ENCODE measurements at regions not wholly inside any gene's neighbourhood (a gene's known extent, or its start where the extent isn't known, plus 50 kb on each side); places are given as distances from the start of the nearest gene placed in this dataset.

DNA sequence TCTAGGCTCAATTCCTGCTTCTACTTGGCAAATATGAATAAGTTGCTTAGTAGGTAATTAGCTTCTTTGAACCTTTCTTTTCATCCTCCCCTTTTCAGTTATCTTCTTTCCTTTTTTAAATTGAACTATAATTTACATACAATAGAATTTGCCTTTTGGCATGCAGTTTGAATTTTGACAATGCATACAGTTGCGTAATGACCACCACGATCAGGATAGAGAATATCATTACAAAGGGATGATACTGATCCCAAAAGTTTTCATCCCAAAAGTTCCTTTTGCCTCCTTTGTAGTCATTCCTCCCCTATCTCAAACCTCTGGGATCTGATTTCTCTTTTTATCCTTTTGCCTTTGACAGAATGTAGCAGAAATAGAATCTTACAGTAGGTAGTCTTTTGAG is 164.4 kb downstream of the NOC3L start:
- DNase-seq, result no peak

DNA sequence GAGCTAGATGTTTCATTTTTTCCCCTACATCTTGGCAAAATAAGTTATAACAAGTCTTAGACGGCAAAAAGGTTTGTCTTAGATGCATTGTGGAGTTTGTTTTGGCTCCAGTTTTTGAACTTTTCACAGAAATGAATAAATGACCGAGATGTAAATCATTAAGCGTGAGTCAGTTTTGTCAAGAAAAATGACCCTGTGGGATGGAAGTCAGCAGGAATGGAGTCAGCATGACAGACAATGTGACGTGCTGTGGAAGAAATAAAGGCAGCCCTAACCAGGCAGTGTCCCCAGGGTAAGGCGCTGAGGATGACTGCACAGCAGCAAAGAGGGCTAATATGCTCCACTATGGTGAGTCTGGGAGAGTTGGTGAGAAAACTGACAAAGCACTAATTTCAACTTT is 163.2 kb downstream of the NOC3L start:
- DNase-seq, result no peak

DNA sequence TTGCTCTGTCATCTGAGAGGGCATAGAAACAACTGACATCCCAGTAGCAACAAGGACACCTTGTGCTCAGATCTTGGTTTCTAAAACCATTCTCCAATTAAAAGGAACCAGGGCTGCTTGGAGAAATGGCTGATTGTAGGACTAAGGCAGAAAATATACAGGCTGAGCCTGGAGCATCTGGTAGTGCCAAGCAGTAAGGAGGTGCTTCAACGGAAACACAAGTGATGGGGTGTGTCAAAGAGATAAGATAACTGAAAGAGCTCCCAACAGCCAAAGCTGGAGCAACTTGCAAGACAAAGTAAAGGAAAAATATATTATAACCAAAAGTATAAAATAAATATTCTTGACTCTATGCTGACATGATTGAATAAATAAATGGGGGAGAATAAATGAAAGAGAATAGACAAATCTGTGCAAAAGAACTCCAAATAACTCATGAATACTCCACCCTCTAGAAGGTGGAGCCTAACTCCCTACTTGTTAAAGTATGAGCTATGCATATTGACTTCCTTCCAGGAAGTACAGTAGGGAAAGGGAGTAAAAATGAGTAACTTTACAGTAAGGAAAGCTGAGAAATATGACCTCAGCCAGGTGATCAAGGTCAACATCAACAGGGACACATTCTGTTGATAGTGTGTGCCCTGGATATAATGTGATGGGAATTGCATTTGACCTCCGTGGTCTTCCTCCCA is 162.4 kb downstream of the NOC3L start:
- no peak for DNase-seq

DNA sequence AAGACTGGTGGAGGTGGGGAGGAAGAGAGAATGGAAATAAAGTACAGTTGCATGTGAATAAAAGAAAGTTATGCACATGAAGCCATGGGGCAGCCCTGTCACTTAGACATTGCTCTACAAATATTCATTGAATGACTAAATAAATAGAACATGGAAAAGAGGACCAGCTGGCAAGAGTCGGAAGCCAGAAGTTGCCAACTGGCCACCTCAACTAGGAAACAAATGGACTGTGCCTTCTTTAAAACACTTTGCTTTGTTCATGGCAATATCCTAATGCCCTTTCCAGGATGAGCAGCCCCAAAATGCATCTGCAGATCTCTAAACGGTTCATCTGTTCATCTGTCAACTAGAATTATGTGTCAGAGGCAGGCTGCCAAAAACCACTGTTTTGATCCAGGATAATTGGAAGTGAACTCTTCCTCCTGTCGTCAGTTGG is 157.3 kb downstream of the NOC3L start:
- no peak for DNase-seq

DNA sequence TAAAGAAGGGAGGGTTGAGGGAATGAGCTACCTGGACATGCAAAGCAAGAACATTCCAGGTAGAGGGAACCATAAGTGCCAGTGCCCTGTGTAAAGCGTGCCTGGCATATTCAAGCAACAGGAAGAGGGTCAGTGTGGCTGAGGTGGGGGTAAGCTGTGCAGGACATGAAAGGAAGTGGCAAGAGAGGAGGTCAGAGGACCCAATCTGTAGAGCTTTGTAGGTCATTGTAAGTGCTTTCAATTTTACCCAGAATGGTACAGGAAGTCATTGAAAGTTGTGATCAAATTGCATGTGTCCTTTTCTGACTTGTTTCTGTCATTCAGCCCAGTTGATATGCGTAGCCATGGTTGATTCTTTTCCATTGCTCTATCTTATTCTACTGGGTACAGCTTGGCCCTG is 156.6 kb downstream of the NOC3L start:
- DNase-seq, result no peak

DNA sequence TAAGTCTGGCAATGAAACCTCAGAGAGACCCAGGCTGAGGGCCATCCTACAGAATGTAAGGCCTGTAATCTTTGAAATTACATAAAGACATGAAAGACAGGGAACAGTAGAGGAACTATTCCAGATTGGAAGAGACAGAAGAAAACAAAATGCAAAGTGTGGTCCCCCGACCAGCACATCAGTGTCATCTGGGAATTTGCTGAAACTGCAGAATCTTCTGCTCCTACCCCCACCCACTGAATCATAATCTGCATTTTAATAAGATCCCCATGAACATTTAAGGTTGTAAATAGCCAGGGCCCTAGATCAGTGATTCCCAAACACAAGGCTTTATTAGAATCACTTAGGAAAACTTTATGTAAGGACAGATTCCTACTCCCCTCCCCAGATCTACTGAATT is 154.4 kb downstream of the NOC3L start:
- DNase-seq, result no peak

DNA sequence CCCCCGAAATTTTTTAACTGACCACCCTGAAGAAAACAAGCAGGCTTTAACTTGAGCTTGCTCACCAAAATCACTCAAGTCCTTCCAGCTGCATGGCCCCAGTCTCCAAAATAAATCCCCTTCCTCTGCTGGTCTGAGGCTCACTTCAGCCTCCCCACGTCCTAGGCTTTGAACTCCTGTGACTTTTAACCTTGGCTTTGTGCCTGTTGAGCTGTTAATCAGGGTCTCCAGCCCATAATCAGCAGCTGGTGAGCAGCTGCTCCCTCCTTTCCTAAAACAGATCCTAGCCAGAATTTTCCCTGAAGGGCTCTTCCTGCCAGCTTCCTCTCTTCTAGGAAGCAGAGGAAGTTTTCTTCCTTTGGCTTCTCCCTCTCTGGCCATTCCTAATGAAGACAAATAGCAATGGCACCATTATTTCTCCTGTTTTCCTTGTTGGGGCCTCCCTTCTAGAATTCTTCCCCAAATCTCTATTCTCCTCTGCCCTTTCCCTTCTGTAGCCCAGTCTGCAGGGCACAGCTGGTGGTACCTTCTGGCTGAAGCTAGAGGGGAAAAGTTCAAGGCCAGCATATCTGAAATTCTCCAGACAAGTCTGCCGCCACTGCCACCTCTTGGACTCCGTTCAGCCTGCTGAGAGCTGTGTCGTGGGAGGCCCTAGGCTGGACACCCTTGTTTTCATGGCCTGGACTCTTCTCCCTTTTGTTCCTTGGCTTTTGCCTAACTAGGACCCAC is 152.1 kb downstream of the NOC3L start:
- DNase-seq, result no peak

DNA sequence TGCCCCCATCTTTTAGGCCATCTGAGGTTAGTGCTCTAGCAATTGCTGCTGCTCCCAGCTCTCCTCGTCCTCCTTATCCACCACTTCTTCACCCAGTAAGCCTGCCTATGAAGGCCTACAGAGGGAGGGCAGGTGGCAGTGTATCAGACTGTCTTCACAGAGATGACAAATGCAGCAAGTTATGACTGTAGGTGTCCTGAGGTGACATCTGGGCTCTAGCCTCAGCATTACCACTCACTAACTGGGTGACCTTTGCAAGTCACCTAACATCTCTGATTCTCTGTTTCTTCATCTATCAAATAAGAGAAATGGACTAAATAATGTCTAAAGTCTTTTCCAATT is 151.6 kb downstream of the NOC3L start:
- no peak for DNase-seq

DNA sequence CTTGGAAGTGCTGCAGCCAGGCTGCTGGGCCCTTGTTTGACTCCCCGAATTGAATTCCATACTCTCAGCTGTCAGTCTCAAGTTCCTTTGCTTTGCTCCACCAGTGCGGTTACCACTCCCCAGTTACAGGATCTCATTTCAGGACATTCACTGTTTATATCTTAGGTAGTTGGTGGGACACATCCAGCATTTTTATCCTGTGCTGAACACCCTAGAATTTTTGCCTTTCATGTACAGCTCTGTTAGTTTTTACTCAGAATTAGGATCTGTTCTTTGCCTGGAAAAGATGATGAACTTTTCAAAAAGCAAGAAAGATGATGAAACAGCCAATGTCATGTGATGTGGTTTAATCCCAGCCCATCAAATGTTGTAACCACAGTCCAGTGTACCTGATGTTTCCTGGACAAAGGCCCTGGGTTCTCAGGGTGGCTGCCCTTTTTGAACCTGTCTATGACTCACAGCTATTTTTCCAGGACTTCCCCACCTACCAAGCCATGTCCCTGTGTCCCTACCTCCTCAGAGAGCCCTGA is 149.7 kb downstream of the NOC3L start:
- DNase-seq, result no peak

DNA sequence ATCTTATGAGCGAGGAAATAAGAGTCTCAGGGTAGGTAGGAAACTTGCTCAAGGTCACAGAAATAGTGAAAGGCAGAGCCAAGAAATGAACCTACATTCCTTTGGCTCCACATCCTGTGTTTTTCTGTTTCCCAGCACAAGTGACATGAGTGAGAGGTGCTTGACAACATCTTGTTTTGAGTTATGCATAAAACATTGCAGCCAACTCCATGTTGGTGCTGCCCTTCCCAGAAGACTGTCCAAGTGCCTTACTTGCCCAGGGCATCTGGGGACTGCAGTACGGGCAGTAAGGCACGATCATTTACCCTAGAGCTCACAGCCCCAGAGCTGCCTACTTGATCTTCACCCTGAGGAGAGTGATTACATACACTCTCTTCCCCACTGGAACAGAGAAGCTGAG is 148.8 kb downstream of the NOC3L start:
- no peak for DNase-seq

DNA sequence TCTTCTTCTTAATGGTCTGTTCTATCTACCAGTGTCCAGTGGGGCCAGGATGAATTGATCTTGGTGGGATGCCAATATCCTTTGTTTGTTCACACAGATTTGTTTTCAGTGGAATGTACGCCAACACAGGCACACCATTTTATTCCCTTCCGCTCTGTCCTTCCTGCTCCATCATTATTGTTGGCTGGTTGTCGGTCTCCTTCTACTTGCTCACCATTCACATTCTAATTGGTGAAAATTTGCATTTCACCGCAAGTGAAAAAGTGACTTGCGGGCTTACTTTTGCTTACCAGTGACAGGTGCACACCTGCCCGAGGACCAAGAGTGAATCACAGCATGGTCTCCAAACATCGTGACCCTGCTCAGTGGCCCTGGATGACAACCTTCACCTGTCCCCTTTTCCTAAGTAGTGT is 148.3 kb downstream of the NOC3L start:
- DNase-seq, result no peak

DNA sequence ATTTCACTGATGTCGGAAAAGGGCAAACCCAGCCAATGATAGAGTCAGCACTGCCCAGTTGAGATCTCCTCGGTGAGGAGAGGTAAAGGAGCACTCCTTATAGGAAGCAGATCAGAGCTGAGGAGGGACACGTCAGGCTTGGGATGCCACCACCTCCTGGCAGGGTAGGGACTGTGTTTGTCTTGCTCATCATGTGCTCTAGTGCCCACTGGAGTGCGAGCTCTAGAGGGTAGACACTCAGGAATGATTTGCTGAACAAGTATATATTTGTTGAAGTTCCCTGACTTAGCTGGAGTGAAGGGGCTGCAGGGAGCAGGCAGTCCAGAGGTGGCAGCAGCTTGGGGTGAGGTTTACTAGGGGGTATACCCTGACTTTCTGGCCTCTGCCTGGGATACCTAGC is 146.5 kb downstream of the NOC3L start:
- DNase-seq, result no peak

DNA sequence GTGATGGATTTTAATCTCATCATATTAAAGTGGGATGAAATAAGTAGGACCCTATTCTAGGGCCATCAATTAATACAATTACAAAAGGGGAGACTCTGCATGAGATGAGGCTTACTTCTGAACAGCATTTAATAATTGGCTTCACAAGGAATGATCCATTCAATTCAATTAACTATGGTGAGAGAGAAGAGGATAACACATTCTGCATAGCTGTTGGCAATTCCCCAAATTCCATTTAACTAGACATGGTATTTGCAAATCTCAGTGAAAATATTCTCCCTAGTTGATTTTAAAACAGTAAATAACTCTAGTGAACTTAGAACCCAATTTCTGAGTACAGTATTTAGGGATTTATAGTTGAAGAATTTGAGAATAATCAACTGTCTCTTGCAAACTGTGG is 145.3 kb downstream of the NOC3L start:
- DNase-seq, result no peak

DNA sequence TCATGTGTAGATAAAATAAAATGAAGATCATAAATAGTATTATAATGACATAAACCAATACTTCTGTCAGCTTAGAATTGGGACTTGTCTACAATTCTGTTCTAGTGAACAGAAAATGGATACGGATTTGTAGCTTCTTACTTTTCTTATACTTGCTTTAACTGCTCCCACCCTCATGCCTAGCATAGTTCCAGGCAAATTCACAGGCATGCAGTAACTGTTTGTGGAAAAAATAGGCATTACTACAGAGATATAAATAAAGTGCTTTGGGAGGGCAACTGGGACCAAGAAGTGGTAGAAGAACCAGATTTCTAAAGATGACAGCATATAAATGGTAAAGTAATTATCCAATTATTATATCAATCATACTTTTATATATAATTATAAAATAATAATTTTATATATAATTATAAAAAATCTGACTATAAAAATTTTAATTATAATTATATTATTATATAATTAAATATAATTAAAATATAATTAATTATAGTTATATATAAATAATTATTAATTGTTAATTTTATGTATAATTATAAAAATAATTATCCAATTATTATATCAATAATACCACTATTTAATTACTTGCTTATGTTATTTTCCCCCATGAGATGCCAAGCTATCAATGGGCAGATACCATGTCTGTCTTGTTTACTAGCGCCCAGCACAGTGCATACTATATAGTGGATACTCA is 144.1 kb downstream of the NOC3L start:
- DNase-seq, result no peak

DNA sequence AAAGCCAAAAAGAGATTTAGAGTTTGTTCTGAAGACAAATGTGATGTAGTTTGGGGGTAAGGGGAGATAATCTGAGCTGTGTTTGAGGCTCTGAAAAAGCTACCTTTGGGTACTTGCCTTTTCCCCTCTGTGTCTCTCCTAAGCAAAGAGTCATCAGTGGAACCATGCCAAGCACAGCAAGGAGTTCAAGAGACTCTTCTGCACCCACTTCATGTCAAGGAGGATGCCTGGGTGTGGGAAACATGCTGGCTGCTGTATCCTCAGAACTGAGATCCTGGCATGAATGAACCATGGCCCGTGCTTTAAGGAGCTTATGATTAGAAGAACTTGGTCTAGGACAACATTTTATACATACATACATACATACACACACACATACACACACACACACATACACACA is 142.9 kb downstream of the NOC3L start:
- DNase-seq, result no peak

DNA sequence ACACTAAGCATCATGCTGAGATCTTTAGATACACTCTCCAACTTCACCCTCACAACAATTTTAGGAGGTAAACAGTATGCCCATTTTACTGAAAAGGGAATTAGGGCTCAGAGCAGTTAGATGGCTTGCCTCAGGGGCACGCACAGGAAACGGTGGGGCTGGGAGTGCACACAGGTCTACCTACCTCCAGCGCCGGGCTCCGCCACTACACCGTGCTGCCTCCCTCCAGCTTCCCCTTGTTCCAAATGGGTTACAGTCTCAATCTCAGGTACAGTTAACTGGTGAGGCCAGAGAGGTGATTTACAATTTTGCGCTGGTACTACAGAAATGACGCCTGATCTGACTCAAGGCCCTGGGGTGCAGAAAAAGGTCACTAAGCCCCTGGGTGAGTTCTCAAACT is 142.0 kb downstream of the NOC3L start:
- no peak for DNase-seq

DNA sequence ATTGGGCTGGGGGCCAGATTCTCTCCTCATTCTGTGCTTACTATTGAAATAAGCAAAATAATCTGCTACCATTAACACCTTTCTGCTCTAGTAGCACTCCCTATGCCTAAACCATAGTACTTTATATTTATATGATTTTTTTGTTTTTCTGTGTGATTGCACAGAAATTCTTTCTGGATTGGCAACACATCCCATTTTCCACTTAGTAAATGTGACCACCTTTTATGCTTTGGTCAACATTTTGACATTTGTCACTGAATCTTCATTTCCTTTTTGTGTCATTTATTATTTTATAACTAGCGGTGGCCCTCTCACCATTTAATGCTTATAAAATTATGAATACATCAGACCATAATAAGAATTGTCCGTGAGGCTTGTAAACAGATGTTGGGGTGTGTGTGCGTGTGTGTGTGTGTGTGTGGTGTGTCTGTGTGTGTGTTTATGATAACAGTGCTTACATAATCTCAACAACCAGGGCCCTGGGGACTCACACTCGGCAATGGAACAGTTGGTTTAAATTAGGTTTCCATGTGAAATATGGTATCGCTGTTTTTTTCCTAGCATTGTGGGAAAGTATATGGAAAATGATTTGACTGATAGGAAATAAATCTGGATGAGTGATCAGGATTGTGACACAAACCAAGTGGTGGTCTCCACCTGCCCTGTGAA is 138.9 kb downstream of the NOC3L start:
- DNase-seq, result no peak

DNA sequence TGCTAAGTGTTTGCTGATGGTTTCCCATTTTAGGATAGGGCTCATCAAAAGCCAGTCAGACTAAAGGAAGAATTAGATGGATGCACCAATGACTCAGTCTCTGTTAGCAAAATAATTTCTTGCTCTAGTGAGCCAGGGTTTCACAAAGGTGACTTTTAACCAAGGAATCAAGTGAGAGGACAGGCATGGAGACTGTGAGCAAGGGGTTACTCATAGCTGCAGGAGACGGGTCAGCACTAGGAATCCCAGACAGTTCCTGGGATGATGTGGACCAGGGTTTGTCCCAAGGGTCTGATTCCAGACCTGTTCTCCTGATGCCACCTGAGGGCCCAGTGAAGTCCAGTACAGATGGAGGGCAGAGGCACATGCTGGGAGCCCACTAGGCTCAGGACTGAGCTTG is 138.1 kb downstream of the NOC3L start:
- DNase-seq, result no peak

DNA sequence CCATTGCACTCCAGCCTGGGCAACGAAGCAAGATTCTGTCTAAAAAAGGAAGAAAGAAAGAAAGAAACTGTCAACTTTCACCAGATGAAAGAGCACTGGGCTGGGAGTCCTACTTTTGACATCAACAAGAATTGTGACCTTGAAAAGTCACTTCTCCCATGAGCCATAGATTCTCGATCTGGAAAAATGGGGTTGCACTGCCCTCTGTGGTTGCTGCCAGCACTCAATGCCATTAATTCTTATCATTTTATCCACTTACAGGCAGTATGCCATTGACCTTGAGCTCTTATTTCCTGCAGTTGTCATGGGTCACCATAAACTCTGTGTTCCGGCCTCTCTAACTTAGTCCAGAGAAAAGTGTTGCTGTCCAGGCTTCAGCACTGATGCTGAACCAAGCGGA is 137.2 kb downstream of the NOC3L start:
- no peak for DNase-seq

DNA sequence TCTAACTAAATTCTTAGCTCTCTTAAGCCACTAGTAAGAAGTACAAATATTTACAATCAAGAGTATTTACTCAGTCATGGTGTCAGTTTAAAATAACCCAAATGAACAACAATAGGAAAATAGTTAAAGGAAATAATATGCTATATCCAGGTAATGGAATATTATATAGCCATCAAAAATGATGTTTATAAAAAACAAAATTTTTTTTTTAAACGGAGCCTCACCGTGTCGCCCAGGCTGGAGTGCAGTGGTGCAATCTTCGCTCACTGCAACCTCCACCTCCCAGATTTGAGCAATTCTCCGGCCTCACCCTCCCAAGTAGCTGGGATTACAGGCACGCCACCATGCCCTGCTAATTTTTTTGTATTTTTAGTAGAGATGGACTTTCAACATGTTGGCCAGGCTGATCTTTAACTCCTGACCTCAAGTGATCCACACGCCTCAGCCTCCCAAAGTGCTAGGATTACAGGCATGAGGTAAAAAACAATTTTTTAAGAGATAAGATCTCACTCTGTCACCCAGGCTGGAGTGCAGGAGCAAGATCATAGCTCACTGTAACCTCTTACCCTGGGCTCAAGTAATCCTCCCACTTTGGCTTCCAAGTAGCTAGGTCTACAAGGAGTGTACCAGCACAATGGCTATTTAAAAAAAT is 132.5 kb downstream of the NOC3L start:
- no peak for DNase-seq

DNA sequence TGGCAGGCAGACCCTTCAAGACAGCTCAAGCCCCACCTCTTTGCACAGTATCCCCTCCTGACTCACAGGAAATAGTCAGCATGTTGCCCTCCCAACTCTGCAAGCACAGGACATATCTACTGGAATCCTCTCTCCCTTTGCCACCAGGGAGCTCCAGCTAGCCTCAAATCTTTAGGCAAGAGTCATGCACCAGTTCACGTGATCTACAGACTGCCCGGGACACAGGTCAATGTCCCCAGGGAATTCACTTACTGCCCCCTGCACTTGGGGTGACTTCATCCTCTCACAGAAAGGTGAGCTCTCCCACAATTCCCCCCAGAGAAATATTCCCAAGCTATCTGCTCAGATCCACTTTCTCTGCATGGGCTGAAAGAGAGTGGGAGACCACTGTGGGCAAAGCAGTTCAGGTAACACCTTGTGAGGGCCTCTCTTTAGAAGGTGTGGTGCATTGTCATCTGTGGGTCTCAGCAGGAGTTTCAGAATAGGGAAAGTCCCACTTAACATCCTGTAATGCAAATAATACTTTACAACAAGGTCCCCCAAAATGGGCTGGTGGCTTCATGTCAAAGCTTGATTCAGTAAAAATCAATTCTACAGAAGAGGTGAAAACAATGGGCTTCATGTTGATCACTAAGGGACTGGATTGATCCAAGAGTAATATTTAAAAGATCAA is 129.9 kb downstream of the NOC3L start:
- no peak for DNase-seq

DNA sequence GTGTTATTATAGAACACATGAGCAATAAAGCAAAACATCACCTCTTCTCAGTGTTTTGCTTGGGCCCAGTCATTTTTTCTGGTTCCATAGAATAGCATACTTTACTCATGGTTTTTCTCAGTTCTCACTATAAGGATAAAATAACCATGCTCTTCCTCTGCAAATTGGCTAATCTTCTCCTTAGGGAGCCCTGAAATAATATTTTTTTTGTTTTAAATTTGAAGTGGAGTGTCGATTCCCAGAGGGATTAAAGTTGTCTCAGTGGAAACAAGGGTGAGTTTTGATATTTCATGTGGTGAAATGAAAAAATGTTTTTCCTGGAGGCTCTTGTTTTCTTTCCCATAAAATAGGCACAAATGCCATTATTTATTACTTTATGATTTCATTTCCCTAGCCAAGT is 127.3 kb downstream of the NOC3L start:
- no peak for DNase-seq
